Tibial nerve (tissue), 4 donors: ENCODE measurements at regions not wholly inside any gene's neighbourhood (a gene's known extent, or its start where the extent isn't known, plus 50 kb on each side); places are given as distances from the start of the nearest gene placed in this dataset.

Experiments
- DNase-seq, 2 donors: peaks; one replicate each; pipeline ENCODE4 v3.0.0-alpha.2; 2019; ENCODE audit warnings: low spot score in 2 of 2
- H3K27ac ChIP-seq, 4 donors: fragments of 200-600 bp; sonication (generic) in 3 of 4; one replicate each; pipeline ENCODE4 v1.5.1; 2017 to 2019; ENCODE audit warnings: mild to moderate bottlenecking in 1 of 4
- H3K27me3 ChIP-seq, 2 donors: fragments of 200-600 bp; sonication (generic) in 1 of 2; one replicate each; pipeline versions ENCODE4 v1.5.1 to v1.6.0; 2017 to 2019
- H3K36me3 ChIP-seq, 3 donors: fragments of 200-600 bp; sonication (generic); one replicate each; pipeline ENCODE4 v1.5.1; 2018 to 2019
- H3K4me1 ChIP-seq, 4 donors: fragments of 200-600 bp; sonication (generic) in 3 of 4; one replicate each; pipeline ENCODE4 v1.5.1; 2017 to 2019
- H3K4me3 ChIP-seq, 4 donors: fragments of 200-600 bp; sonication (generic) in 3 of 4; one replicate each; pipeline ENCODE4 v1.5.1; 2017 to 2019; ENCODE audit warnings: mild to moderate bottlenecking in 1 of 4, moderate library complexity in 1 of 4
- H3K9me3 ChIP-seq, 4 donors: fragments of 200-600 bp; sonication (generic) in 3 of 4; one replicate each; pipeline ENCODE4 v1.5.1; 2017 to 2019
- EP300 ChIP-seq, 2 donors: sonication (generic); formaldehyde crosslinking; IDR thresholded peaks; one replicate each; pipeline ENCODE4 v1.6.1; 2017; ENCODE audit warnings: antibody characterized with exemption in 2 of 2, mild to moderate bottlenecking in 1 of 2
- POLR2A ChIP-seq, 2 donors: fragments of 450-650 bp; IDR thresholded peaks; one replicate each; pipeline ENCODE4 v1.6.1; 2017; ENCODE audit warnings: antibody characterized with exemption in 2 of 2, mild to moderate bottlenecking in 2 of 2, moderate library complexity in 2 of 2
- WGBS, 2 donors: methylation state at CpG; one replicate each; pipeline ENCODE4 v1.1.5; 2018; 5-methylcytosine and 5-hydroxymethylcytosine counted together
- TF ChIP-seq, protein P1 (sequence below), 5 experiments: fragments of 200-600 bp in 3 of 5; fragments of 450-650 bp in 2 of 5; sonication (generic) in 3 of 5; IDR thresholded peaks; one replicate each; pipeline ENCODE4 v1.5.1; 2016 to 2019; ENCODE audit warnings: antibody characterized with exemption in 5 of 5, mild to moderate bottlenecking in 3 of 5, moderate library complexity in 2 of 5

DNA sequence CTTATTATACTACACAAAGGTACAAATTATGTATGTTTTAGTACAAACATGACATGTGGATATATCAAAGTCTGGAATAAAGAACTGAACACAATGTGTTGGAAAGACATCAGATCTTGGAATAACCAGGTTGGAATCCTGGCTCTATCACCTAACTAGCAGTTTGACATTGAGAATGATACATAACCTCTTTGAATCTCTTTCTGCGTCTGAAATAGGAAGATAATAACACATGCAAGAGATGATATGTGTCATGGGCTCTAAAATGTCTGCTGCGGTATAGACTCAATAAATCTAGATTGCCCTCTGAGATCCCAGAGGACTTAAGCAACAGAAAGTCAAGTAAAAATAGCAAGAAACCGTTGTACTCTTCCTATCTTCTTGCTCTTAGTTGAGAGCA lies 66.8 kb upstream of the CCN2 start:
- TF ChIP-seq POLR2A (IDR thresholded peaks at IDR 0.05) (no peak), EP300 (IDR thresholded peaks at IDR 0.05) (no peak)
- TF ChIP-seq, protein P1, sequence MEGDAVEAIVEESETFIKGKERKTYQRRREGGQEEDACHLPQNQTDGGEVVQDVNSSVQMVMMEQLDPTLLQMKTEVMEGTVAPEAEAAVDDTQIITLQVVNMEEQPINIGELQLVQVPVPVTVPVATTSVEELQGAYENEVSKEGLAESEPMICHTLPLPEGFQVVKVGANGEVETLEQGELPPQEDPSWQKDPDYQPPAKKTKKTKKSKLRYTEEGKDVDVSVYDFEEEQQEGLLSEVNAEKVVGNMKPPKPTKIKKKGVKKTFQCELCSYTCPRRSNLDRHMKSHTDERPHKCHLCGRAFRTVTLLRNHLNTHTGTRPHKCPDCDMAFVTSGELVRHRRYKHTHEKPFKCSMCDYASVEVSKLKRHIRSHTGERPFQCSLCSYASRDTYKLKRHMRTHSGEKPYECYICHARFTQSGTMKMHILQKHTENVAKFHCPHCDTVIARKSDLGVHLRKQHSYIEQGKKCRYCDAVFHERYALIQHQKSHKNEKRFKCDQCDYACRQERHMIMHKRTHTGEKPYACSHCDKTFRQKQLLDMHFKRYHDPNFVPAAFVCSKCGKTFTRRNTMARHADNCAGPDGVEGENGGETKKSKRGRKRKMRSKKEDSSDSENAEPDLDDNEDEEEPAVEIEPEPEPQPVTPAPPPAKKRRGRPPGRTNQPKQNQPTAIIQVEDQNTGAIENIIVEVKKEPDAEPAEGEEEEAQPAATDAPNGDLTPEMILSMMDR (IDR thresholded peaks at IDR 0.05): no peak
- Histone ChIP-seq H3K27me3 (no peaks in the 10 kb centered on the region), H3K4me1 (peaks cover 0 to 30% (median 2%) of the 10 kb centered on the region in 4 donors), H3K9me3 (no peaks in the 10 kb centered on the region), H3K4me3 (no peak overlapping the region), H3K27ac (no peak overlapping the region), H3K36me3 (no peaks in the 10 kb centered on the region)
- 81 to 83% methylated on average over 3 of the region's 3 CpGs for WGBS, 2 donors
- no peak for DNase-seq

DNA sequence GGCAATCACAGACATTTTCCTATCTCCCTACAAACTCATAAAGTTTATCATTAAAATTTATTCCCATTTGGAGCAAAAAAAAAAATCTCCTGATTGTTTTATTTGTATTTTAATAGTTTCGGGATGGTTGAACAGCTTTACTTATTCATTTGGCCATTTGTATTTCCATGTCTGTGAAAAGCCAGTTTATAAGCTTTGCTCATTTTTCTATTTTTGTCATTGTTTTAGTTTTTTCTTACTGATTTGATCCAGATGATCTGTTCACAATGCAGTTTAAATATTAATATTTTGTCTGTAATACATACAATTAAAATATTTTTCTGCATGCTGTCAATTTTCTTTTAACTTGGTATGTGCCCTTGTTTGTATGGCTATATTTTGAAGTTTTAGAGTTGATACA lies 65.2 kb upstream of the CCN2 start:
- Histone ChIP-seq H3K27ac (no peak overlapping the region), H3K4me1 (peaks cover 0 to 25% (median 0%) of the 10 kb centered on the region in 4 donors), H3K4me3 (no peak overlapping the region), H3K9me3 (no peaks in the 10 kb centered on the region), H3K27me3 (no peaks in the 10 kb centered on the region), H3K36me3 (no peaks in the 10 kb centered on the region)
- DNase-seq: no peak
- TF ChIP-seq, protein P1 (IDR thresholded peaks at IDR 0.05): no peak
- TF ChIP-seq POLR2A (IDR thresholded peaks at IDR 0.05): no peak
- no peak for TF ChIP-seq EP300 (IDR thresholded peaks at IDR 0.05)
- WGBS, 2 donors: 67 to 72% methylated on average over 1 of the region's 1 CpG

DNA sequence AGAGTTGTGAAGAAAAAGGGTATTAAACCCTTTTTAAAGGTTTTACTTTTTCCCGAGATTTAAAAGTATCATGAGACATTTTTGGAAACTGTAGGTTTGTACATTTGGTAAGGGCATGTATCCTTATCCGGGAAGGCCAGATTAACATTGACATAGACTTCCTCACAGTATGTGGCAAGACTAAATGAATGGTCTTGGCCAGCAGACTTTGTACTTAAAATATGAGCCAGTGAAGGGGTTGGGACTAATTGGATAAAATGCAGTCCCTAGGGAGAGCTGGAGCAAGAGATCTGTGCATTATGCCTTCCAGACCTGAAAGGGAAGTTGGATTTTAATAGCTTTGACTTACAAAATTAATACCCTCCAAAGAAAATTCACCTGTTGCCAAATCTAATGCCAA lies 60.4 kb upstream of the CCN2 start:
- peak overlapping the region in 1 of 4 donors; percentile 42 for H3K27ac ChIP-seq
- H3K9me3 ChIP-seq: no peaks in the 10 kb centered on the region
- TF ChIP-seq EP300 (IDR thresholded peaks at IDR 0.05) (peak in 1 of 2 donors; percentile 66), POLR2A (IDR thresholded peaks at IDR 0.05) (no peak)
- H3K27me3 ChIP-seq: no peaks in the 10 kb centered on the region
- peak in 1 of 2 donors; percentile 19 for DNase-seq
- no peaks in the 10 kb centered on the region for H3K36me3 ChIP-seq
- 56 to 73% methylated on average over 2 of the region's 2 CpGs for WGBS, 2 donors
- H3K4me1 ChIP-seq: peaks cover 0 to 5% (median 0%) of the 10 kb centered on the region in 4 donors
- H3K4me3 ChIP-seq: no peak overlapping the region

DNA sequence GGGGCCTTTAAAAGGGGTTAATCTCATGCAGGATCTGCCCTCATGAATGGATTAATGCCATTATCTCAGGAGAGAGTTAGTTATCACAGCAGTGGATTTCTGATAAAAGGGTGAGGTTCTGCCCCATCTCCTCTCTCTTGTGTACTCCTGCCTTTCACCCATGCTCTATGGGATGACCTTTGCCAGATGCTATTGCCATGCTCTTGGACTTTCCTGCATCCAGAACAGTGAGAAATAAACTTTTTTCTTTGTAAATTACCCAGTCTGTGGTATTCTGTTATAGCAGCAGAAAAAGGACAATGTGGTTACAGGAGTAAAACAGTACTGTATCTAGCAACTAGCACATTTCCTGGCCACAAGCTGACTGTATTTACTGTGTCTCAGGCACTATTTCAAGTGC lies 58.0 kb upstream of the CCN2 start:
- no peak for DNase-seq
- no peak overlapping the region for H3K27ac ChIP-seq
- TF ChIP-seq EP300 (IDR thresholded peaks at IDR 0.05) (no peak), POLR2A (IDR thresholded peaks at IDR 0.05) (no peak)
- TF ChIP-seq, protein P1 (IDR thresholded peaks at IDR 0.05): no peak
- peaks cover 0 to 4% (median 0%) of the 10 kb centered on the region in 4 donors for H3K9me3 ChIP-seq
- peaks cover 0 to 5% (median 0%) of the 10 kb centered on the region in 4 donors for H3K4me1 ChIP-seq
- H3K36me3 ChIP-seq: no peaks in the 10 kb centered on the region
- no peak overlapping the region for H3K4me3 ChIP-seq
- H3K27me3 ChIP-seq: no peaks in the 10 kb centered on the region

DNA sequence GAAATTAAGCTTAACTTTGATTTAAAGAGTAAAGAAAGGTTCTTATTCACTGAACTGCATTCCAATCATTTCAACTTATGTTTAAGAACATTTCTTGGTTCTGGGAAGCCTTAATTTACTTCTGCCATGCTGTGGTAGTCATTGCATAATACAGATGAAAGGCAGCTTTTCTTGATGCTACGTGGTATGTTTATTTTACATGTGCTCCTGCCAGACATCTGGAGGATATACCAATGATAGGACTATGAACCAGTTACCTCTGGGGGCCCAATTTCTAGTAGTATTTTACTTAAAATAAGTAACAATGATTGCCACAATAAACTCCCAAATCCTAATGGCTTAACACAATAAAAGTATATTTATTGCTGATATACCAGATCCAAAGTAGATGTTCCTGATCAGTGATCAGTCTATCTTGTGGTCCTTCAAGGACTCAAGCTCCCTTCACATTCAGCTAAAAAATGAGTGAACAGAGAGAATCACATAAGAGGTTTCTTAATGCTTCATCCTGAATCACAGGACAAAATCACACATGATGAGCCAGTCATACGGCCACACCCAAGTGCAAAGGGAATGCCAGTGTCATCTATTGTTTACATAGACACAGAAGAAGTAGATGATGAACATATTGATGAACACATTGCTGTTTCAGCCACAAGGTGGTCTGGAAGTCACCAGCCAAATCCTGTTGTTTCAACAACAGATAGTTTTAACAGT lies 56.5 kb upstream of the CCN2 start:
- DNase-seq: no peak
- Histone ChIP-seq H3K27ac (no peak overlapping the region), H3K36me3 (no peaks in the 10 kb centered on the region), H3K4me3 (no peak overlapping the region), H3K9me3 (peaks cover 0 to 12% (median 0%) of the 10 kb centered on the region in 4 donors), H3K27me3 (no peaks in the 10 kb centered on the region), H3K4me1 (peaks cover 0 to 5% (median 0%) of the 10 kb centered on the region in 4 donors)
- 61 to 72% methylated on average over 2 of the region's 2 CpGs for WGBS, 2 donors
- TF ChIP-seq EP300 (IDR thresholded peaks at IDR 0.05): no peak
- TF ChIP-seq, protein P1 (IDR thresholded peaks at IDR 0.05): no peak
- no peak for TF ChIP-seq POLR2A (IDR thresholded peaks at IDR 0.05)
